K562 (cell line): ENCODE measurements at regions not wholly inside any gene's neighbourhood (a gene's known extent, or its start where the extent isn't known, plus 50 kb on each side); places are given as distances from the start of the nearest gene placed in this dataset.

Source experiments
- ATAC-seq: fragments of 200-7000 bp; cut with Tn5 transposase; 3 replicates; pipeline ENCODE4 v1.9.1; 2020; ENCODE audit warnings: moderate library complexity
- BruUV-seq: library from RNA; stranded (reverse); fragments of 400-500 nt; replicated peaks from 2 replicates; lab custom pipeline; 2021; lab: Mats Ljungman, UMichigan
- CTCF ChIA-PET: fragments of 300-600 bp; formaldehyde crosslinking; extraction: SDS; loops from one replicate; lab custom pipeline; 2021; ENCODE audit warnings: low intra/inter-chr PET ratio; lab: Yijun Ruan, JAX
- POLR2A ChIA-PET: fragments of 300-600, 350-650 bp; sonication (Branson Sonifier 250); formaldehyde crosslinking; extraction: SDS; loops from one replicate; lab custom pipeline; 2021; ENCODE audit warnings: antibody characterized with exemption, inconsistent platforms; lab: Yijun Ruan, JAX
- DNase-seq, 4 experiments: peaks; one replicate each; pipeline versions ENCODE4 v3.0.0 to v3.0.0-alpha.2; 2011 to 2018; ENCODE audit warnings: low spot score in 3 of 4, mixed read lengths in 3 of 4; ENCODE audit errors: extremely low read depth in 1 of 4
- FAIRE-seq: peaks from 2 replicates; lab custom pipeline; 2011; peaks lifted over from hg19 to GRCh38; lab: Jason Lieb, UNC
- H2AFZ ChIP-seq: 2 replicates; pipeline ENCODE4 v1.6.0; 2011; ENCODE audit warnings: low read depth, low read length, control low read depth, inconsistent platforms
- H3K27ac ChIP-seq: fragments of 200-600 bp; 3 replicates; pipeline ENCODE4 v1.8.0; 2011; ENCODE audit warnings: low read depth, mild to moderate bottlenecking, control low read depth, inconsistent platforms, low read length, moderate library complexity, mixed read lengths; ENCODE audit errors: extremely low read depth
- H3K27me3 ChIP-seq, 2 experiments: fragments of 300-600 bp in 1 of 2; 2 replicates in 1 of 2; 3 replicates in 1 of 2; pipeline versions ENCODE4 v1.6.0 to v1.8.0; 2011; ENCODE audit warnings: inconsistent platforms in 2 of 2, low read length in 2 of 2, mild to moderate bottlenecking in 1 of 2, mixed read lengths in 1 of 2, moderate library complexity in 1 of 2; ENCODE audit not compliant: control insufficient read depth in 2 of 2, insufficient read depth in 2 of 2
- H3K36me3 ChIP-seq: fragments of 300-600 bp; 3 replicates; pipeline ENCODE4 v1.8.0; 2011; ENCODE audit warnings: mild to moderate bottlenecking, low read length, inconsistent platforms; ENCODE audit not compliant: control insufficient read depth, insufficient read depth
- H3K4me1 ChIP-seq, 2 experiments: fragments of 200-600 bp in 1 of 2; replicated peaks in 1 of 2; 2 replicates in 1 of 2; 3 replicates in 1 of 2; pipeline versions ENCODE4 v1.5.1 to v1.8.0; 2011; ENCODE audit warnings: inconsistent platforms in 2 of 2, low read length in 2 of 2, mild to moderate bottlenecking in 1 of 2, mixed read lengths in 1 of 2, moderate library complexity in 1 of 2; ENCODE audit not compliant: control insufficient read depth in 2 of 2, insufficient read depth in 2 of 2
- H3K4me2 ChIP-seq: 2 replicates; pipeline ENCODE4 v1.6.1; 2011; ENCODE audit warnings: low read length, control low read depth, inconsistent platforms, mixed read lengths; ENCODE audit not compliant: insufficient read depth
- H3K4me3 ChIP-seq: fragments of 200-600 bp; sonication (generic), shearing (Covaris generic); 2 replicates; pipeline ENCODE4 v1.5.1; 2016; ENCODE audit warnings: control low read depth, inconsistent platforms
- H3K79me2 ChIP-seq: fragments of 200-600 bp; 3 replicates; pipeline ENCODE4 v1.8.0; 2011; ENCODE audit warnings: low read length, inconsistent platforms; ENCODE audit not compliant: control insufficient read depth, insufficient read depth
- H3K9ac ChIP-seq, 2 experiments: 2 replicates each; pipeline versions ENCODE4 v1.6.0 to v1.6.1; 2011; ENCODE audit warnings: low read depth in 2 of 2, low read length in 2 of 2, control low read depth in 1 of 2, inconsistent platforms in 1 of 2, mild to moderate bottlenecking in 1 of 2, mixed read lengths in 1 of 2; ENCODE audit not compliant: insufficient read depth in 1 of 2
- H3K9me1 ChIP-seq: one replicate; pipeline ENCODE4 v1.6.0; 2011; ENCODE audit warnings: inconsistent platforms, mild to moderate bottlenecking, low read length, moderate library complexity; ENCODE audit not compliant: control insufficient read depth, insufficient read depth
- H3K9me3 ChIP-seq: replicated peaks from 2 replicates; pipeline ENCODE4 v1.5.1; 2011; ENCODE audit warnings: low read depth, low read length, inconsistent platforms; ENCODE audit not compliant: control insufficient read depth, insufficient read depth
- H4K20me1 ChIP-seq: replicated peaks from 2 replicates; pipeline ENCODE4 v1.6.1; 2011; ENCODE audit warnings: low read length, inconsistent platforms, mixed read lengths; ENCODE audit not compliant: control insufficient read depth, insufficient read depth
- RBM14 ChIP-seq: fragments of 200-400 bp; formaldehyde crosslinking; IDR thresholded peaks from 2 replicates; pipeline ENCODE4 v1.6.1; 2018; ENCODE audit warnings: low read depth, mild to moderate bottlenecking, low read length, moderate library complexity, borderline replicate concordance; ENCODE audit not compliant: insufficient read depth
- RBM15 ChIP-seq: fragments of 200-400 bp; formaldehyde crosslinking; IDR thresholded peaks from 2 replicates; pipeline ENCODE4 v1.6.1; 2018; ENCODE audit warnings: mild to moderate bottlenecking, low read length, moderate library complexity; ENCODE audit not compliant: insufficient read depth
- XRCC4 ChIP-seq: IDR thresholded peaks from one replicate; pipeline ENCODE4 v1.6.1; 2011; ENCODE audit not compliant: insufficient read depth, insufficient read length; ENCODE audit errors: extremely low read depth
- ZBTB49 ChIP-seq: sonication (generic); formaldehyde crosslinking; IDR thresholded peaks from 2 replicates; pipeline ENCODE4 v1.8.0; 2022; ENCODE audit warnings: missing genetic modification reagents, mild to moderate bottlenecking, borderline replicate concordance
- ZNF12 ChIP-seq: sonication (generic); formaldehyde crosslinking; IDR thresholded peaks from 2 replicates; pipeline ENCODE4 v1.4.0; 2020; ENCODE audit warnings: mild to moderate bottlenecking, missing genetic modification reagents
- ZNF830 ChIP-seq: fragments of 250-450 bp; sonication (Bioruptor Pico); IDR thresholded peaks from 2 replicates; pipeline ENCODE4 v1.5.0; 2021; ENCODE audit warnings: mild to moderate bottlenecking
- WGBS: fragments of 100-300 bp; shearing (Covaris generic); methylation state at CpG from one replicate; pipeline ENCODE4 v1.1.6; 2016; ENCODE audit warnings: low coverage, mixed read lengths; ENCODE audit not compliant: insufficient coverage; ENCODE audit errors: missing lambda C conversion rate; 5-methylcytosine and 5-hydroxymethylcytosine counted together
- in situ Hi-C: fragments of 300-500 bp; cut with MboI; formaldehyde crosslinking; loops from 4 replicates; pipeline ENCODE4 v1.15.0; 2018; ENCODE audit warnings: inconsistent platforms, mixed read lengths
- intact Hi-C: fragments of 100-400 bp; cut with micrococcal nuclease; formaldehyde crosslinking; loops from 2 replicates; pipeline ENCODE4 v1.14.2; 2022
- TF ChIP-seq, protein P1 (sequence below): fragments of 450-650 bp; conservative IDR thresholded peaks from 2 replicates; pipeline ENCODE4 v1.6.1; 2016; ENCODE audit warnings: missing genetic modification characterization, low read depth, mild to moderate bottlenecking, control low read depth, missing compliant biosample characterization
- TF ChIP-seq, protein P2 (sequence below): fragments of 450-650 bp; formaldehyde crosslinking; conservative IDR thresholded peaks from 2 replicates; pipeline ENCODE4 v1.4.0; 2022; ENCODE audit warnings: mild to moderate bottlenecking, missing genetic modification characterization

DNA sequence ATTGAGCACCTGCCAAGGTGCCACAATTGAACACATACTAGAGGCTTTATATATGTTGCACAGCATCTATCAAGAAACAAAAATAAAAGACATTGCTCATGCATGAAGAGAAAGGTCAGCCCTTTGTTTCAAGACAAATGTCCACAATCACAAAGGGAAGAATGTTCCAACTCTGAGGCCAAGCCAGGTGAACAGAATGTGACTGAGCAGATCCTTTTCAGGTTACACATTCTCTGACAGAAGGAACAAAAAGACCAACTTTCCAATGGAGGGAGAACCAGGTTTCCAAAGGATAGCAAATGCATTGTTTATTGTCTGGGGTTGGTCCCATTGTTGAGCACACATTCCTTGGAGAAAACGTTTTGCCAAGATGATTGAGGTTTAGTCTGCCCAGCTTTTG is 50.2 kb upstream of the FAM174B start:
- no peak for ATAC-seq
- H4K20me1 ChIP-seq = no peaks in the 10 kb centered on the region
- intact Hi-C loops = no loop called here
- no peak for FAIRE-seq
- no peak for DNase-seq
- no peak overlapping the region for H3K4me2 ChIP-seq
- CTCF ChIA-PET = no interaction called here
- peaks cover 4 to 35% of the 10 kb centered on the region in 2 experiments; a peak in 3 of 5 replicates for H3K27me3 ChIP-seq
- H2AFZ ChIP-seq = no peak overlapping the region
- H3K79me2 ChIP-seq = no peaks in the 10 kb centered on the region
- in situ Hi-C loops = loop anchor here (5.0 kb wide), 1 partner anchor 613 kb away; no protein-coding TSS in a partner anchor
- H3K4me1 ChIP-seq = peaks cover 0 to under 1% of the 10 kb centered on the region in 2 experiments; a peak in 1 of 5 replicates
- H3K27ac ChIP-seq = no peak overlapping the region
- 0% methylated on average over 1 of the region's 1 CpG for WGBS
- BruUV-seq = no TSS peak
- no peak overlapping the region for H3K4me3 ChIP-seq
- H3K36me3 ChIP-seq = no peaks in the 10 kb centered on the region
- POLR2A ChIA-PET = no interaction called here
- H3K9me3 ChIP-seq = no peaks in the 10 kb centered on the region
- H3K9ac ChIP-seq = no peak overlapping the region
- H3K9me1 ChIP-seq = no peaks in the 10 kb centered on the region
- TF ChIP-seq ZBTB49 (CRISPR knock-in tag) = no peak

GRCh38 chr15:92706201-92706600 is 50.6 kb upstream of the FAM174B start:
- DNase-seq (no peak), ATAC-seq (no peak), FAIRE-seq (no peak)
- no TSS peak for BruUV-seq
- Histone ChIP-seq H3K4me3 (no peak overlapping the region), H2AFZ (no peak overlapping the region), H3K27me3 (peaks cover 5 to 39% of the 10 kb centered on the region in 2 experiments; a peak in 3 of 5 replicates), H3K9me3 (no peaks in the 10 kb centered on the region), H3K9ac (no peak overlapping the region), H3K4me1 (peaks cover 0 to 5% of the 10 kb centered on the region in 2 experiments; a peak in 1 of 5 replicates), H3K36me3 (no peaks in the 10 kb centered on the region), H3K4me2 (no peak overlapping the region), H3K27ac (no peak overlapping the region), H4K20me1 (no peaks in the 10 kb centered on the region), H3K9me1 (no peaks in the 10 kb centered on the region), H3K79me2 (no peaks in the 10 kb centered on the region)
- intact Hi-C loops (no loop called here), in situ Hi-C loops (loop anchor here (5.0 kb wide), 1 partner anchor 614 kb away; no protein-coding TSS in a partner anchor)
- ChIA-PET POLR2A (no interaction called here), CTCF (no interaction called here)
- WGBS = 1% methylated on average over 7 of the region's 7 CpGs
- no peak for TF ChIP-seq XRCC4
- TF ChIP-seq ZNF12 = no peak
- TF ChIP-seq RBM14 = no peak
- no peak for TF ChIP-seq ZNF830 (CRISPR knock-in tag)
- TF ChIP-seq, protein P1, sequence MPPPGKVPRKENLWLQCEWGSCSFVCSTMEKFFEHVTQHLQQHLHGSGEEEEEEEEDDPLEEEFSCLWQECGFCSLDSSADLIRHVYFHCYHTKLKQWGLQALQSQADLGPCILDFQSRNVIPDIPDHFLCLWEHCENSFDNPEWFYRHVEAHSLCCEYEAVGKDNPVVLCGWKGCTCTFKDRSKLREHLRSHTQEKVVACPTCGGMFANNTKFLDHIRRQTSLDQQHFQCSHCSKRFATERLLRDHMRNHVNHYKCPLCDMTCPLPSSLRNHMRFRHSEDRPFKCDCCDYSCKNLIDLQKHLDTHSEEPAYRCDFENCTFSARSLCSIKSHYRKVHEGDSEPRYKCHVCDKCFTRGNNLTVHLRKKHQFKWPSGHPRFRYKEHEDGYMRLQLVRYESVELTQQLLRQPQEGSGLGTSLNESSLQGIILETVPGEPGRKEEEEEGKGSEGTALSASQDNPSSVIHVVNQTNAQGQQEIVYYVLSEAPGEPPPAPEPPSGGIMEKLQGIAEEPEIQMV = no peak
- TF ChIP-seq, protein P2, sequence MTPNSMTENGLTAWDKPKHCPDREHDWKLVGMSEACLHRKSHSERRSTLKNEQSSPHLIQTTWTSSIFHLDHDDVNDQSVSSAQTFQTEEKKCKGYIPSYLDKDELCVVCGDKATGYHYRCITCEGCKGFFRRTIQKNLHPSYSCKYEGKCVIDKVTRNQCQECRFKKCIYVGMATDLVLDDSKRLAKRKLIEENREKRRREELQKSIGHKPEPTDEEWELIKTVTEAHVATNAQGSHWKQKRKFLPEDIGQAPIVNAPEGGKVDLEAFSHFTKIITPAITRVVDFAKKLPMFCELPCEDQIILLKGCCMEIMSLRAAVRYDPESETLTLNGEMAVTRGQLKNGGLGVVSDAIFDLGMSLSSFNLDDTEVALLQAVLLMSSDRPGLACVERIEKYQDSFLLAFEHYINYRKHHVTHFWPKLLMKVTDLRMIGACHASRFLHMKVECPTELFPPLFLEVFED (CRISPR knock-in tag) = no peak
- TF ChIP-seq RBM15 = no peak
